Adrenal gland (tissue), 5 donors: ENCODE measurements at regions not wholly inside any gene's neighbourhood (a gene's known extent, or its start where the extent isn't known, plus 50 kb on each side); places are given as distances from the start of the nearest gene placed in this dataset.

Source experiments
- POLR2A ChIP-seq, 2 donors: fragments of 450-650 bp; IDR thresholded peaks; one replicate each; pipeline ENCODE4 v1.6.1; 2017; ENCODE audit warnings: antibody characterized with exemption in 2 of 2, mild to moderate bottlenecking in 2 of 2, moderate library complexity in 1 of 2
- TF ChIP-seq, protein P1 (sequence below), 6 experiments: fragments of 450-650 bp in 4 of 6; fragments of 200-600 bp in 2 of 6; sonication (generic) in 1 of 6; IDR thresholded peaks; 1 replicate in 5 of 6; 2 replicates in 1 of 6; pipeline versions ENCODE4 v1.5.1 to v1.8.0; 2016 to 2021; ENCODE audit warnings: antibody characterized with exemption in 6 of 6, mild to moderate bottlenecking in 2 of 6, moderate library complexity in 1 of 6
- donor health status: DM: no; HTN: no; CAD: no.

DNA sequence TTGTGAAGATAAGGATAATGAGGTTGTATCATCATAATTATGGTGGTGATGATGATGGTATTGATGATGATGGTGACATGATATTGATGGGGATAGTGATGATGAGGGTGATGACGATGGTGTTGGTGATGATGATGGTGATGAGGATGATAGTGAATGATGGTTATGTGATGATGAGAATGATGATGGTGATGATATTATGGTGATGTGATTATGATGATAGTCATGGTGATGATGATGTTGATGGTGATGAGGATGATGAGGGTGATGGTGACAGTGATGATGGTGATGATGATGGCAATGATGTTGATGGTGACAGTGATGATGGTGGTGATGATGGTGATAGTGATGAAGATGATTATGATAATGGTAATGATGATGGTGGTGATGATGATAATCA lies 299.9 kb upstream of the ADARB2 start:
- TF ChIP-seq, protein P1, sequence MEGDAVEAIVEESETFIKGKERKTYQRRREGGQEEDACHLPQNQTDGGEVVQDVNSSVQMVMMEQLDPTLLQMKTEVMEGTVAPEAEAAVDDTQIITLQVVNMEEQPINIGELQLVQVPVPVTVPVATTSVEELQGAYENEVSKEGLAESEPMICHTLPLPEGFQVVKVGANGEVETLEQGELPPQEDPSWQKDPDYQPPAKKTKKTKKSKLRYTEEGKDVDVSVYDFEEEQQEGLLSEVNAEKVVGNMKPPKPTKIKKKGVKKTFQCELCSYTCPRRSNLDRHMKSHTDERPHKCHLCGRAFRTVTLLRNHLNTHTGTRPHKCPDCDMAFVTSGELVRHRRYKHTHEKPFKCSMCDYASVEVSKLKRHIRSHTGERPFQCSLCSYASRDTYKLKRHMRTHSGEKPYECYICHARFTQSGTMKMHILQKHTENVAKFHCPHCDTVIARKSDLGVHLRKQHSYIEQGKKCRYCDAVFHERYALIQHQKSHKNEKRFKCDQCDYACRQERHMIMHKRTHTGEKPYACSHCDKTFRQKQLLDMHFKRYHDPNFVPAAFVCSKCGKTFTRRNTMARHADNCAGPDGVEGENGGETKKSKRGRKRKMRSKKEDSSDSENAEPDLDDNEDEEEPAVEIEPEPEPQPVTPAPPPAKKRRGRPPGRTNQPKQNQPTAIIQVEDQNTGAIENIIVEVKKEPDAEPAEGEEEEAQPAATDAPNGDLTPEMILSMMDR (IDR thresholded peaks at IDR 0.05): no peak
- no peak for TF ChIP-seq POLR2A (IDR thresholded peaks at IDR 0.05)
